Osteoblast (primary cell): ENCODE measurements at regions not wholly inside any gene's neighbourhood (a gene's known extent, or its start where the extent isn't known, plus 50 kb on each side); places are given as distances from the start of the nearest gene placed in this dataset.

ENCODE experiments used
- DNase-seq: peaks from one replicate; pipeline ENCODE4 v3.0.0; 2011; ENCODE audit warnings: low spot score, mixed read lengths; ENCODE audit not compliant: insufficient read length; ENCODE audit errors: missing footprints
- H2AFZ ChIP-seq: 2 replicates; pipeline ENCODE4 v1.6.0; 2011; ENCODE audit warnings: mild to moderate bottlenecking, low read length
- H3K27ac ChIP-seq: 2 replicates; pipeline ENCODE4 v1.5.1; 2011; ENCODE audit warnings: mild to moderate bottlenecking, low read depth, low read length, moderate library complexity
- H3K27me3 ChIP-seq: 2 replicates; pipeline ENCODE4 v1.6.0; 2012; ENCODE audit warnings: mild to moderate bottlenecking, control low read depth, inconsistent platforms, low read length, moderate library complexity; ENCODE audit not compliant: insufficient read depth
- H3K36me3 ChIP-seq: 2 replicates; pipeline ENCODE4 v1.5.1; 2011; ENCODE audit warnings: mild to moderate bottlenecking, low read length, control low read depth, moderate library complexity; ENCODE audit not compliant: insufficient read depth
- H3K4me1 ChIP-seq: 2 replicates; pipeline ENCODE4 v1.5.1; 2011; ENCODE audit warnings: mild to moderate bottlenecking, low read length, control low read depth, moderate library complexity; ENCODE audit not compliant: insufficient read depth
- H3K4me2 ChIP-seq: 2 replicates; pipeline ENCODE4 v1.6.0; 2011; ENCODE audit warnings: mild to moderate bottlenecking, low read length; ENCODE audit not compliant: insufficient read depth
- H3K4me3 ChIP-seq: fragments of 200-600 bp; sonication (generic); 3 replicates; pipeline ENCODE4 v1.5.1; 2012; ENCODE audit warnings: mild to moderate bottlenecking, low read length, inconsistent platforms; ENCODE audit not compliant: insufficient read depth
- H3K79me2 ChIP-seq: 2 replicates; pipeline ENCODE4 v1.6.0; 2012; ENCODE audit warnings: mild to moderate bottlenecking, low read length, control low read depth, inconsistent platforms; ENCODE audit not compliant: insufficient read depth
- H3K9me3 ChIP-seq: 2 replicates; pipeline ENCODE4 v1.5.1; 2011; ENCODE audit warnings: low read depth, low read length, control low read depth
- H4K20me1 ChIP-seq: 2 replicates; pipeline ENCODE4 v1.6.0; 2012; ENCODE audit warnings: mild to moderate bottlenecking, low read length, control low read depth; ENCODE audit not compliant: insufficient read depth
- CTCF ChIP-seq: IDR thresholded peaks from 2 replicates; pipeline ENCODE4 v1.5.1; 2011; ENCODE audit warnings: mild to moderate bottlenecking, low read depth, low read length, moderate library complexity; ENCODE audit errors: extremely low read depth

- no peak for TF ChIP-seq CTCF
- Histone ChIP-seq H2AFZ (no peak overlapping the region), H3K4me1 (no peaks in the 10 kb centered on the region)
Observed at GRCh38 chr22:34319346-34319745, 399.1 kb upstream of the LARGE1 start.

GRCh38 chr22:34324763-34325162 lies 404.5 kb upstream of the LARGE1 start:
- no peaks in the 10 kb centered on the region for H3K4me1 ChIP-seq
- no peak overlapping the region for H2AFZ ChIP-seq
- no peaks in the 10 kb centered on the region for H4K20me1 ChIP-seq
- no peak overlapping the region for H3K4me2 ChIP-seq
- no peaks in the 10 kb centered on the region for H3K27me3 ChIP-seq
- no peak overlapping the region for H3K27ac ChIP-seq
- peaks cover 2% of the 10 kb centered on the region for H3K9me3 ChIP-seq
- no peaks in the 10 kb centered on the region for H3K36me3 ChIP-seq
- H3K79me2 ChIP-seq = no peaks in the 10 kb centered on the region
- H3K4me3 ChIP-seq = no peak overlapping the region
- TF ChIP-seq CTCF = no peak
- no peak for DNase-seq

More at GRCh38 chr22:34319346-34319745, 399.1 kb upstream of the LARGE1 start:
- no peak for DNase-seq
- H3K9me3 ChIP-seq = no peaks in the 10 kb centered on the region
- no peaks in the 10 kb centered on the region for H3K36me3 ChIP-seq
- no peaks in the 10 kb centered on the region for H3K79me2 ChIP-seq
- H4K20me1 ChIP-seq = no peaks in the 10 kb centered on the region
- no peaks in the 10 kb centered on the region for H3K27me3 ChIP-seq
- no peak overlapping the region for H3K4me2 ChIP-seq
- no peak overlapping the region for H3K27ac ChIP-seq
- H3K4me3 ChIP-seq = no peak overlapping the region

GRCh38 chr22:34326901-34327300 lies 406.6 kb upstream of the LARGE1 start:
- H3K4me3 ChIP-seq = no peak overlapping the region
- H3K79me2 ChIP-seq = no peaks in the 10 kb centered on the region
- no peaks in the 10 kb centered on the region for H3K27me3 ChIP-seq
- H3K27ac ChIP-seq = no peak overlapping the region
- no peak for TF ChIP-seq CTCF
- H3K36me3 ChIP-seq = no peaks in the 10 kb centered on the region
- no peaks in the 10 kb centered on the region for H4K20me1 ChIP-seq
- H3K9me3 ChIP-seq = peaks cover 2% of the 10 kb centered on the region
- H3K4me2 ChIP-seq = no peak overlapping the region
- DNase-seq = no peak
- no peaks in the 10 kb centered on the region for H3K4me1 ChIP-seq
- no peak overlapping the region for H2AFZ ChIP-seq

- H2AFZ ChIP-seq = no peak overlapping the region
Observed at GRCh38 chr22:34330432-34330831, 410.2 kb upstream of the LARGE1 start.

More at GRCh38 chr22:34330432-34330831, 410.2 kb upstream of the LARGE1 start:
- Histone ChIP-seq H4K20me1 (no peaks in the 10 kb centered on the region), H3K4me2 (no peak overlapping the region), H3K4me1 (no peaks in the 10 kb centered on the region), H3K27ac (no peak overlapping the region), H3K36me3 (no peaks in the 10 kb centered on the region), H3K79me2 (no peaks in the 10 kb centered on the region), H3K4me3 (no peak overlapping the region), H3K9me3 (peaks cover 2% of the 10 kb centered on the region), H3K27me3 (no peaks in the 10 kb centered on the region)
- no peak for TF ChIP-seq CTCF
- DNase-seq = no peak
